ENCODE measurements at regions not wholly inside any gene's neighbourhood (a gene's known extent, or its start where the extent isn't known, plus 50 kb on each side); places are given as distances from the start of the nearest gene placed in this dataset.
"Not testable (repeated sequence)": the region's sequence is repeated elsewhere in the genome, so short reads cannot be mapped to it uniquely, and the experiment has no call there.

DNA sequence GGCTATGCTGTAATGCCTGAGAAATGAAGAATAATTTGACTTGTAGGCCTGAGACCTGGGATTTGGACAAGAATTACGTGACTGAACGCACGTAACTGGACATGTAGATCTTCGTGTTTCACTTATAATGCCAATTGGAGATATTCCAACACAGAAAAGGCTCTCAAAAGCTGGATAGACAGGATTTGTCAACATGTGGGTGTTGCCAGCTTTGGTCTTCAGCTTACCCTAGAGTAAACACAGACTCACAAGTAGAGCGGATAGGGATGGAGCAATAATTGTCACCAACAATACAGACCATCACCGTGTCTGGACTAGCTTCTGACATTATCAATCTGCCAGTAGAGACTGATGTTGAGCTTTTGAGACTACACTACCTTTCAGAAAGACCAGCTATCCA is 1511.0 kb upstream of the ADGRL3 start:
- FAIRE-seq (no peak), DNase-seq (ENCODE audit: low spot score) (no peak)

- FAIRE-seq (no peak), DNase-seq (ENCODE audit: low spot score) (no peak)
Measured at GRCh38 chr4:59695355-59696053, 1504.6 kb upstream of the ADGRL3 start.

DNA sequence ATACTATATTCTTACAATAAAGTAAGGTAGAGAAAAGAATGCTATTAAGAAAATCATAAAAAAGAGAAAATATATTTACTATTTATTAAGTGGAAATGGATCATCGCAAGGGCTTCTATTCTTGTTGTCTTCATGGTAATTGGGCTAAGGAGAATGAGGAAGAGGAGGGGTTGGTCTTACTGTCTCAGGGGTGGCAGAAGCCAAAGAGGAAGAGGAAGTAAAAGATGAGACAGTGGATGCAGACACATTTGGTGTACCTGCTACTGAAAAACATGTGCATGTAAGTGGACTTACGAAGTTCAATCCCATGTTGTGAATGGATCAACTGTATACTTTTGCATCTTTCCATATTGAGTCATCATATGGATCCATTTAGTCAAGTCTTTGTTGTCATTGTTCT is 1502.1 kb upstream of the ADGRL3 start:
- no peak for FAIRE-seq
- DNase-seq (ENCODE audit: low spot score) = no peak

GRCh38 chr4:59700651-59701050 is 1499.5 kb upstream of the ADGRL3 start:
- FAIRE-seq = no peak
- DNase-seq (ENCODE audit: low spot score) = no peak

DNA sequence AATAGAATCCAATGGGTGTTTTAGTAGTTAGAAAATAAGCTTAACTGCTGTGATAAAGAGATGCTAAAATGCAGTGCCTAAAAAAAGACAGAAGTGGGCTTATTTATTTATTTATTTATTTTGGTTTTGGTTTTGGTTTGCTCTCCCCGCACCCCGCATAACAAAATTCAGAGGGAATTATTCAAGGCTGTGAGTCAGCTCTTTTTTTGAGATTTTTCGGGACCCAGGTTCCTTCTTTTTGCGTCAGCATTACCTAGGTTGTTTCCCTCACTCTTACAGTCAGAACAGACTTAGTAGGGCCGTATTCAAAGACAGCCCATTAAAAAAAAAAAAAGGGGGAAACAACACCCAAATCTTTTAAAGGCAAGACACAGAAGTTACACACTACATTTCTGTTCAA is 1495.5 kb upstream of the ADGRL3 start:
- FAIRE-seq (no peak), DNase-seq (ENCODE audit: low spot score) (no peak)

DNA sequence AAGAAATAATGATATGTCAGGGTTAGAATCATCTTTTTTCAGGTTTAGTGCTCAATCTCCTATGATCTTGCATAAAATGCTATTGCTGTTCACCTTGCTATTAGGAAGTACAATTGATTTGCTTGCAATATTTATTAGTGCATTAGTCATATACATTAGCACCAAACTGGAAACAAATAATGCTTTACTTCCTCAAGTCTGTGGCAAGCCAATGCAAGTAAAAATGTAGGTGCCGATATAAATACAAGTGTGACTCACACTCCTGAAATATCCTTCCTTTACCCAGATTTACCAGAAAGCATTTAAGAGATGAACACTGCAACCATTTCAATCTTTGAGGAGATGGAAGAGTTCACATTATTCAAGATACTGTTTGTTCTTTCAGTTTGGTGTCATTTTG is 1487.7 kb upstream of the ADGRL3 start:
- no peak for DNase-seq (ENCODE audit: low spot score)

DNA sequence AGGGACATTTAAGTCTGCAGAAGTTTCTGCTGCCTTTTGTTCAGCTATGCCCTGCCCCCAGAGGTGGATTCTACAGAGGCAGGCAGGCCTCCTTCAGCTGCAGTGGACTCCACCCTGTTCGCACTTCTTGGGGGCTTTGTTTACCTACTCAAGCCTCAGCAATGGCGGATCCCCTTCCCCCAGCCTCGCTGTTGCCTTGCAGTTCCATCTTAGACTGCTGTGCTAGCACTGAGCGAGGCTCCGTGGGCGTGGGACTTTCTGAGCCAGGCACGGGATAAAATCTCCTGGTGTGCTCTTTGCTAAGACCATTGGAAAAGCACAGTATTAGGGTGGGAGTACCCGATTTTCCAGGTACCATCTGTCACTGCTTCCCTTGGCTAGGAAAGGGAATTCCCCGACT is 1475.8 kb upstream of the ADGRL3 start:
- not testable (repeated sequence) for FAIRE-seq; DNase-seq (ENCODE audit: low spot score)

More for the DNA sequence above, 1487.7 kb upstream of the ADGRL3 start:
- no peak for FAIRE-seq

GRCh38 chr4:59727745-59728144 is 1472.4 kb upstream of the ADGRL3 start:
- no peak for FAIRE-seq
- no peak for DNase-seq (ENCODE audit: low spot score)

DNA sequence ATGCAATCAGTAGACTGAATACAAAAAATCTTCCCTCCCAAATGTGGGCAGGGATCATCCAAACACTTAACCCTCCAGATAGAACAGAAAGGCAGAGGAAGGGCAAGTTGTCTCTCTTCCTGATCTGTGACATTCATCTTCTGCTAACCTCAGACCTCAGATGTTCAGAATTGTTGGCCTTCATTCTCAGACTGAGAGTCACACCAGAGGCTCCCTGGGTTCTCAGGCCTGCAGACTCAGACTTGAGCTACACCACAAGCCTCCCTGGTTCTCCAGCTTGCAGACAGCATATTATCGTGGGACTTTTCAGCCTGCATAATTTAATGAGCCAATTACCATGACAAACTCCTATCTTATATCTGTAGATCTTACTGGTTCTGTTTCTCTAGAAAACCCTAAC is 1471.6 kb upstream of the ADGRL3 start:
- DNase-seq (ENCODE audit: low spot score) (no peak), FAIRE-seq (no peak)

DNA sequence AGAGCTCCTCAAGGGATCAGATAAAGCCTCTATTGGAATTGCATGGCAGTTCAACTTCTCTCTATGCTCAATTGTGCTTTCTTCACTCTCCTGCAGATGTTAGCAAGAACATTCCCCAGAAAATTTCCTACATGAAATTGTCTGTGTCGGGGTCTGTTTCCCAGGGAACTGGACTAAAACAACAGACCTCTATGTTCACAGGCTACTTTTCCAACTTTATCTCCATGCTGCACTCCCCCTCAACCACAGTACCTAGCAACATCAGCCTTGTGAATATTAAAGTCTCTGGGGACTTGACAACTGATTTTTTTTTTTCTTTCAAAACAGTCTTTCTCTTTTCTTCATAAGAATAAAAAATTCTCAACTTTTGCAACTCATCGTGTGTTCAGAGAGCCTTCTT is 1470.8 kb upstream of the ADGRL3 start:
- DNase-seq (ENCODE audit: low spot score) (no peak), FAIRE-seq (no peak)

DNA sequence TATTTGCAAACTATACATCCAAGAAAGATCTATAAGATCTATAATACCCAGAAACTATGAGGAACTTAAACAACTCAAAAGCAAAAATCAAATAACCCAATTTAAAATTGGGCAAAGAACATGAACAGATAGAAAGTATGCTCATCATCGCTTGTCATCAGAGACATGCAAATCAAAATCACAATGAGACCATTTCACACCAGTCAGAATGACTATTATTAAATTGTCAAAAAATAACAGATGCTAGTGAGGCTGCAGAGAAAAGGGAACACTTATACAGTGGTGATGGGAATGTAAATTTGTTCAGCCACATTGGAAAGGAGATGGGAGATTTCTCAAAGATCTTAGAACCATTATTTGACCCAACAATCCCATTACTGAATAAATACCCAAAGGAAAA is 1451.7 kb upstream of the ADGRL3 start:
- FAIRE-seq (no peak), DNase-seq (ENCODE audit: low spot score) (no peak)

GRCh38 chr4:59759082-59759825 is 1440.9 kb upstream of the ADGRL3 start:
- FAIRE-seq (no peak), DNase-seq (ENCODE audit: low spot score) (no peak)

DNA sequence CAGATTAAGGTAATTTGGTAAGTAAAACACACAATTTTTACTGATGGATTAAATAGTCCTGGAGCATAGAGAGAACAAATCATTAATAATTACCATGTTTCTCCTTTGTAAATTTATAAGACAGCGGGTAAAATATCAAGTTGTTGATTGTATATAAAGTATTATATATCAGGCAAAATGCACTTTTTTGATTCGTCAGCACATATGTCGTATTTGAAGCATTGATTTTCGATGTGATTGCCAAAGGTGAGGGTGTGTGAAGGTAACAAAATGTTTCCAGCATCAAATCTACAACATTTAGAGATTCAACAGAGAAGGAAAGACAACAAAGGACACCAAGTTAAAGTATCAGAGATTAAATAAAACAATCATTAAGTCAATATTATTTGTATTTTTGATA is 1437.8 kb upstream of the ADGRL3 start:
- no peak for FAIRE-seq
- no peak for DNase-seq (ENCODE audit: low spot score)

DNA sequence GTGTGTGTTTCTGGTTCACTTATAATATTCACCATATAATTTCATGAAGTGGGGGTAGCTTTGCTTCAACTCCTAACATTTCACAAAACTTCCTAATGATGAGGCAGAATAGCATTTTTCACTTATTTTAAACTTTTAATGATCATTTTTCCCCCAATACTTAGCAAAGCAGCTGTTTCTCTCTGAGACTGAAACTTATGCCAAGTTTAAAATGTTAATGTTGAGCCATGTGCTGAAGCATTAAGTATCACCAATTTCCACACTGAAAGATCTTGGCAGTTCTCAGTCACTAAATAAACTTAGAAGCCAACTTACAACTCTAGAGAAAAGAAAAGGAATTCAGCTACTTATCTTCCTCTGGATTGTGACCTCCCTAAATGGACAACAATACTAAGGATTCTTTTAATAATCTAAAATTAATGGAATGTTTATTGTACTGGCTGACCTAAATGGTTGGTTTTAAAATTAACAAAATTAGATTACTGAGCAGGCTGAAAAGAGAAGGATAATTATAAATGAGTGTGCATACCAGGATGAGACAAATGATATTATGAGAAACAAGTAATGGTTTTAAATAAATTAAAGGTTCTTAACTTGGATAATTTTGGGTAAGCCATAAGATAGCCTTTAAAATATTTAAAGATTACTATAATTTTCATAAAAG is 1429.4 kb upstream of the ADGRL3 start:
- DNase-seq (ENCODE audit: low spot score) (no peak), FAIRE-seq (no peak)

- DNase-seq (ENCODE audit: low spot score) (no peak), FAIRE-seq (no peak)
Measured at GRCh38 chr4:59772641-59773139, 1427.4 kb upstream of the ADGRL3 start.

GRCh38 chr4:59780271-59780670 is 1419.9 kb upstream of the ADGRL3 start:
- FAIRE-seq; DNase-seq (ENCODE audit: low spot score): not testable (repeated sequence)

GRCh38 chr4:59805176-59805575 is 1395.0 kb upstream of the ADGRL3 start:
- FAIRE-seq (no peak), DNase-seq (ENCODE audit: low spot score) (no peak)

DNA sequence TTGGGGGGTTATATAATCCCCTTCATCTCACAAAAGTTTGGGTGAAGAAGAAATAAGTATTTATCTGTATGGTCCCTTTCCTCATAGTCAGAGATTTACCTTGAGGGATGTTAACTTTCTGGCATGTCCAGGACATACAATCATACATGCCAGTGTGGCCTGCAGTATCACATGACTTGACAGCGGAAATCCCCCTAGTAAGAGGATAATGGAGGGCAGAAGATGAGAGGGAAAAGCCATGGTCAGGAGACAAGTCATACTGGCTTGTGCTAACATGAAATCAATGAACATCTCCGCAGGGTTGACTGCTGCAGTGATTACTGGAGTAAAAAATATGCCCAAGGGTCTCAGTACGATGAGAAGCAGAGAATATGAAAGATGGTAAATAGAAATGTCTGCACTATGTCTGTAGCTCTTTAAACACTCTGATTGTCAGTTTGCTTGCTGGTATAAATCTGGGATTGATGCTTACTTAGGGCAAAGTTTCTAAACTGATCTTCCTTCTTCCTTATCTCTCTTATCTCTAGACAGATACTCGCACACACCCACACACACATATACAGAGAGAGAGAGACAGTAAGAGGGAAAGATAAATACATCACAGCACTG is 1385.6 kb upstream of the ADGRL3 start:
- DNase-seq (ENCODE audit: low spot score) = no peak
- FAIRE-seq = no peak

DNA sequence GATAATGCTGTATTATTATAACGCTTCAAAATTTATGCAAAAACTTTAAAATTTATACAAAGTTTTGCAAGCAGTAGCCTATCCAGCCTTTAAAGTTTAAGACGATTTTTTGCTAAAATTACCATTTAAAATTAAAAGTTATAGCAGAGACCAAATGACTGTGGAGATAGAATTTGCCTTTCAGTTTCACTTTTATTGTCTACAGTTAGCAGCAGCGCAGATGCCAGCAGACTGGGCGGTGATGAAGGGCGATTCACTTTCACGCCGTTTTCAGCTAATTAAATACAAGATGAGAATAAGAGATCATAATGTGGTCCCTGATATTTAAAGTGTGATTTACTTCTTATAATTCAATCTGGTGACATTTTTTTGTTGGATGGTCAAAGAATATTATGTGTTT is 1381.5 kb upstream of the ADGRL3 start:
- FAIRE-seq = no peak
- peak; percentile 47 for DNase-seq (ENCODE audit: low spot score)

DNA sequence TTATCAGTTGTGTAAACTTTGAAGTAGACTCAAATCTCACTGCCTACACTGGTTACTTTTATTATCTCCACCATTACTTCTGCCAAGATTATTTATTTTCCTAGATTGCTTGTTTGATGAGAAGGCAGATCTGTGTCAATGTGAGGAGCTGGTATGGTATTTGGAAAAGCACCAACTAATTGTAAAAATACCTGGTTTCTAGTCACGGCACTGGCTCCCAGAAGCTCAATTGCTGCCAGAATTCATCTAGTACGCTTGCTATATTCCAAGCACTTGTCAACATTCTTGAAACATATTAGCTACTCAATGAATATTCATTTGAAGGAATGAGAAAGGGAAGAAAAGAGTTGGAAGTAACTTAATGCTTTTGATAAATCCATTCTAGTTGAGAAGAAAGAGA is 1376.8 kb upstream of the ADGRL3 start:
- no peak for FAIRE-seq
- no peak for DNase-seq (ENCODE audit: low spot score)

- DNase-seq (ENCODE audit: low spot score) = no peak
- FAIRE-seq = no peak
Measured at GRCh38 chr4:59825104-59825503, 1375.0 kb upstream of the ADGRL3 start.

DNA sequence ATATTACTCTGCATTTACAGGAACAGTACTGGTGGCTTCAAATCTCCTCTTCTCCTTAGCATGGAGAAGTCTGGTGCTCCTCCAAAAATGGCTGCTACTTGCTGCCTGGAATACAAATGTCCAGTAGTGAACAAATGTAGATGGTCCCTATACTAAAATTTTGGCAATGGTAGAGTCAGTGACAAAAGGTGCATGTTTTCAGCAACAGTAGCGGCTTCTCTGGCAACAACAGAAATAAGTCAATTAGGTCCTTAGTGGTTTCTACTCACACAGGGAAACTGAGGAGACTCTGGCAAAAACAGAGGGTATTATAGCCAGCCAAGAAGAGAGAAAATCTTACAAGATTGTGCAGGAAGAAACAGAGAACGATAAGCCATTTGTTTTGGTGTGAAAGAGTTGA is 1368.4 kb upstream of the ADGRL3 start:
- FAIRE-seq = no peak

More for the DNA sequence above, 1368.4 kb upstream of the ADGRL3 start:
- no peak for DNase-seq (ENCODE audit: low spot score)
